ENCODE measurements at regions not wholly inside any gene's neighbourhood (a gene's known extent, or its start where the extent isn't known, plus 50 kb on each side); places are given as distances from the start of the nearest gene placed in this dataset.
"Not testable (repeated sequence)": the region's sequence is repeated elsewhere in the genome, so short reads cannot be mapped to it uniquely, and the experiment has no call there.

GRCh38 chr2:215565897-215566296 is 130.0 kb upstream of the FN1 start:
- DNase-seq (ENCODE audit: low read depth in 4 of 4, low spot score in 3 of 4) = no peak

DNA sequence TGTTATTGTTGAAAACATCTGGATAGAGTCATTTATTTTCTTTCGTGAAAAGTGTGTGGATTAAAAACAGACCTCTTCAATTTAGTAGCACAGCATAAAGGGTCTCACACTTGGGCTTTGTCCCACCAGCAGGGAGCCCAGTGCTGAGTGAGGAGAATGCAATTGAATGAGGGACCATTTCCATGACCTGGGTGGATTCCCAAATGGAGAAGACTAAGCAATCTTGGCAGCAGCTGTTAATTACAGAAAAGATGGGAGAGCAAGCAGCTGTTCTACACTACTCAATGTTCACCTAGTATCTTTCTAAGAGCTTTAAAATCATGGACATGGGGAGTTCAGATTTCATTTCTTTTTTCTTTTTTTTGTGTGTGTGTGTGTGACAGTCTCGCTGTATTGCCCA is 121.8 kb upstream of the FN1 start:
- DNase-seq (ENCODE audit: low read depth in 4 of 4, low spot score in 3 of 4) = no peak

DNA sequence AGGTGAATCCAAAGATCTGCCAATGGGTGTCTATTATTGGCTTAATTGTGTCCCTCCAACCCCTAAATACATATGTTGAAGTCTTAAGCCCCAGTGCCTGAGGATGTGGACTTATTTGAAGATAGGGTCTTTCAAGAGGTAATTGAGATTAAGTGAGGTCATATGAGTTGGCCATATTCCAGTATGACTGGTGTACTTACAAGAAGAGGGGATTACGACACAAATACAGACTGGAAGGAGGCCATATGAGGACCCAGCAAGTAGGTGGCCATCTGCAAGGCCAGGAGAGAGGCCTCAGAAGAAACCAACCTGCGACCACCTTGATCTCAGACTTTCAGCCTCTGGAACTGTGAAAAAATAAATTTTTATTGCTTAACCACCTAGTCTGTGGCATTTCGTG is 121.1 kb upstream of the FN1 start:
- no peak for DNase-seq (ENCODE audit: low read depth in 4 of 4, low spot score in 3 of 4)

DNA sequence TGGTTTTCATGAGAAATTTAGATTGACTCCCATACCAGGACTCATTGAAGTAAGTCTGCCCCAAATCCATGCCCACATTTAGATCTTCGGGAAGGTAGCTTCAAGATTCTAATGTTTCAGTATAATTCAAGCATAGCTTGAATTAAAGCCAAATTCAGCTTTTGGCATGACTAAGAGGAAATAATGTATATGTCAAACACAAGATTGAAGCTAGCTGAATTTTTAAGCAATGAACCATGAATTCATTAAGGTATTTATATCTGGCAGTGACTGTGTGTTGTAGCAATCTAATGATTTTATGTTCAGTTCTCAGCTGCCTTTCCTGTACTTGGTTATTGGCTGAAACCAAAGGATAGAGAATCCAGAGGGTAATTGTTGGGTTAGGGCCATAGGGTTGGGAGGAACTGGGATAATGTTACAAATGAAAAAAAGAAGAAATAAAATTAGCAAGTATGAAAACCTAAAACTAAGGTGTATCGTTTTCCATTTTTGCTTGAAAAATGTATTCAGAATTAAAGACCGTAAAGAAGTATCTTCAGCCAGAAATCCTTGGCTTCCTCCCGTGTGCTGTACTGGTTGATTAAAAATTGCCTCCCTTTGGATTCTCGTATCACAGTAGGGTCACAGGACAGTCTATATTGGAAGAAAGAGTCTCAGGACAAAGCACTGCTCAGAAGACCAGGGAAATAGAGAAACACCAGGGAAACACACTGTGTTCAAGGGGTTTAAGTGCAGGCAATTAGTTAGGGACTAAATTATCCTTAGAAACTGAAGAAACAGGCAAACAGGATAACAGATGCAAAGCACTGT is 119.0 kb upstream of the FN1 start:
- no peak for DNase-seq (ENCODE audit: low read depth in 4 of 4, low spot score in 3 of 4)

GRCh38 chr2:215553946-215554345 is 118.1 kb upstream of the FN1 start:
- no peak for DNase-seq (ENCODE audit: low read depth in 4 of 4, low spot score in 3 of 4)

DNA sequence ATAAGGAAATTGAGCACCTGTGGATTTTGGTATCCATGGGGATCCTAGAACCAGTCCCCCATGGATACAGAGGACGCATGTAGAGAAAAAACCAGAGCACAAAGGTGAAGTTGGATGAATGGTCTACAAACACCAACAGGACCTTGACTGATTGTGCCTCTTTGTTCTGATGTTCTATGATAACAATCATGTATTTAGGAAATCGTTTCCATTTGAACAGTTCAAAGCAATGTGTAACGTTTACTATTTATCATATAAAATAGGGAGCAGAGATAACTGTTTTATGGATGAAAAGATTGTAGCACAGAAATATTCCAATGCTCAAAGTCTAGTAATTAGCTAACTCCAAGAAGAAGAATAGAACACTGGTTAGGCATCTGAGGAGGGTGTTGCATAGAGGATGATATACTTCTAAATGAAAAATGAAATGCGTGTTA is 116.3 kb upstream of the FN1 start:
- DNase-seq (ENCODE audit: low read depth in 4 of 4, low spot score in 3 of 4) = no peak

- no peak for DNase-seq (ENCODE audit: low read depth in 4 of 4, low spot score in 3 of 4)
Observed at GRCh38 chr2:215550331-215550730, 114.5 kb upstream of the FN1 start.

DNA sequence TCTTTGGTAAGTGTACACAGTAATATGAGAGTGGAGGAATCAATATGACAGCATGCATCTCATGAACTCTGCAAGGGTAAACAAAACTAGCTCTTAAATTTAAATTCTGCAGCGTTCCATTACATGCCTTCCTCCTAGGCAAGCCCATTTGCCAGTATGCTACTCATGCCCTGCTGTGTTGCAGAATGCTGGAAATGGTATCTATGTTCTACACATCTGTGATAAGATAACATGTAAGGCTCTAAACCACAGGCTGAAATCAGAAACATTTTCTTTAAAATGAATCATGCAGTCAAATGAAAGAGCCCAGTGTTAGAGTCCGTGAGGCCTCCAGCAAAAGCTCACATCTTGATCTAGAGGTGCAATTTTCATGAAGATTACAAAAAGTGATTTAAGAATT is 112.8 kb upstream of the FN1 start:
- no peak for DNase-seq (ENCODE audit: low read depth in 4 of 4, low spot score in 3 of 4)

DNA sequence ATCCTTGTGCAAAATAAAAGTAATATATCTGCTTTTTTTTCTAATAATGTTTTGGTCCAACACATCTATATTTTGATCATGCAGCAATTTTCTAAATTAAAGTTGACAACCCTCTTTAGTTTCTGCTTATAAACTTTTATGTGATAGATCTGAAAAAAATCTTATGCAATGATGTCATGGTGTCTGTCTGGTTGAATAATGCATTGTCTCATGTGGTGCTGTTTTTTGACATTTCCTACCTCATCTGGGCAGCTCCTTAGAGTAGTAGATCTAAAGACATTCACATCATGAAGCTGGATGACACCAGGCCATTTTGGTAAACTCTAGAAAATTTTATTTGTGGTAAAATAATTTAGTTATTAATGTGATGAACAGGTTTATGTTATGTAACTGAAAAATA is 106.8 kb upstream of the FN1 start:
- DNase-seq (ENCODE audit: low read depth in 4 of 4, low spot score in 3 of 4) = no peak

GRCh38 chr2:215540658-215541057 is 104.8 kb upstream of the FN1 start:
- DNase-seq (ENCODE audit: low read depth in 4 of 4, low spot score in 3 of 4) = no peak

DNA sequence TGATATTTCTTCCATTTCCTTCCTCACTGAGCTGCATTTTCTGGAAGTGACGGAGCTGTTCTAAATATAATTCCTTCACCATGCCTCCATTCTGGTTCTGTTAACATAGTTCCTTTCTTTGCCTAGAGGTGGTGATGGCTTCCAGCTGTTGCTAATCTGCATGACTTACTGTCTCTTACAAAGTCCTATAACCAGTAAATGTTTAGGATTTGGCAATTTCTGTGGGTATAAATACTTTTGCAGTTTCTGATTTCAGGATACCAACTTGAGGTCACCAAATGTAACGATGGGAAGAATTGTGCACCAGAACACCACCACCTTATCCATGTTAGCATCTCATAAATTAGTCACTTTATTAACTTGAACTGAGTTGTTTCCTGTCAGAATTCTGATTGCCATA is 101.7 kb upstream of the FN1 start:
- peak in 2 of 4 donors; percentile 14 to 32 for DNase-seq (ENCODE audit: low read depth in 4 of 4, low spot score in 3 of 4)

- no peak for DNase-seq (ENCODE audit: low read depth in 4 of 4, low spot score in 3 of 4)
Observed at GRCh38 chr2:215536510-215536909, 100.6 kb upstream of the FN1 start.

GRCh38 chr2:215535741-215536140 is 99.9 kb upstream of the FN1 start:
- no peak for DNase-seq (ENCODE audit: low read depth in 4 of 4, low spot score in 3 of 4)

- no peak for DNase-seq (ENCODE audit: low read depth in 4 of 4, low spot score in 3 of 4)
Observed at GRCh38 chr2:215535125-215535668, 99.3 kb upstream of the FN1 start.

DNA sequence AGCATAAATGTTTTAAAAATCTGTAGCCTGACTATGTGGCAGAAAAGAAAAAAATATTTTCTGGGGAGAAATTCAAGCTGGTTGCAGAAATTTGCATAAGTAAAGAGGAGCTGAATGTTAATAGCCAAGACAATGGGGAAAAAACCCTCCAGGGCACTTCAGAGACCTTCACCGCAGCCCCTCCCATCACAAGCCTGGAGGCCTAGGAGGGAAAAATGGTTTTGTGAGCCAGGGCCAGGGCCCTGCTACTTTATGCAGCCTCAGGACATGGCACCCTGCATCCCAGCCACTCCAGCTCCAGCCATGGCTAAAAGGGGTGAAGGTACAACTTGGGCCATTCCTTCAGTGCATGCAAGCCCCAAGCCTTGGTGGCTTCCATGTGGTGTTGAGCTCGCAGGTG is 97.8 kb upstream of the FN1 start:
- DNase-seq (ENCODE audit: low read depth in 4 of 4, low spot score in 3 of 4) = not testable (repeated sequence)

DNA sequence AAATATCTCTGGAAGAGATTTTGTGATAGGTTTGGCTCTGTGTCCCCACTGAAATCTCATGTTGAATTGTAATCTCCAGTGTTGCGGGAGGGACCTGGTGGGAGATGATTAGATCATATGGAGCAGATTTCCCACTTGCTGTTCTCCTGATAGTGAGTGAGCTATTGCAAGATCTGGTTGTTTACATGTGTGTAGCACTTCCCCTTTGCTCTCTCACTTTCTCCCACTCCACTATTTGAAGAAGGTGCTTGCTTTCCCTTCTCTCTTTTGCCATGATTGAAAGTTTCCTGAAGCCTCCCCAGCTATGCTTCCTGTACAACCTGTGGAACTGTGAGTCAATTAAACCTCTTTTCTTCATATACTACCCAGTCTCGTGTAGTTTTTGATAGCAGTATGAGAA is 97.0 kb upstream of the FN1 start:
- no peak for DNase-seq (ENCODE audit: low read depth in 4 of 4, low spot score in 3 of 4)

DNA sequence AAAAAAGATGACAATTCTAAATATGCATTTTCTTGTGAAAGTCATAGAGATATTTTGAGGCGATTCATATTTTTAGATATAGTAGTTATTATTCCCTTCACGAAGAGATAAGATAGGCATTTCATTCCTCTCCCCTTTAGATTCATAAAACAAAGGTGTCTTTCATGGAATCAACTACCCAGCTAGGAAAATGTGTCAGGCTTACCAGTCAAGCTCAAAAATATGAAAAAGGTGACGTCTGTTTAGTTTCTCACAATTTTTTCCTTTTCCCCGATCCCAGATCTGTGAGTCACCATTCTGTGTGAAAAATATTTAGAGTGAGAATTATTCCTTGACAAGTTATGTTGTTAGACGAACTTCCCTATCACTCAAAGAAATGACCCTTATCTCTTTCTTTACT is 95.4 kb upstream of the FN1 start:
- no peak for DNase-seq (ENCODE audit: low read depth in 4 of 4, low spot score in 3 of 4)

- DNase-seq (ENCODE audit: low read depth in 4 of 4, low spot score in 3 of 4) = no peak
Observed at GRCh38 chr2:215530191-215530968, 94.5 kb upstream of the FN1 start.

- DNase-seq (ENCODE audit: low read depth in 4 of 4, low spot score in 3 of 4) = no peak
Observed at GRCh38 chr2:215529271-215529670, 93.4 kb upstream of the FN1 start.

DNA sequence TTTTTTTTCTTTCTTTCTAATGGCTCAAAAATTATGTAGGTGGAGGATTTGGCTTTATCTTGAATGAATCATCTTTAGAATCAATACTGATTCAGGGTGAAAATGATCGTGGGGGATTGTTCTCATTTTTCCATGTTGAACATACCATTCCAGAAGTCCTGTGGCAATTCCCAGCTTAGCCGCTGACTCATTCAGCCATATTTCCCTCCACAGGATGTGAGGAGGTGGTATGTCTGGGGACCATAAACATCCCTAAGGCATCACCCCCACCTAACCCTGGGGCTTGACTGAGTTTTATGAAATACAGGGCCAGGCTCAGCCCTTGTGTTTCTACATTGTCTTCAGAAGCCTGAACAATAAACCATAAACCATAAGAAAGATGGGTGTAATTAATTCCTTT is 92.7 kb upstream of the FN1 start:
- no peak for DNase-seq (ENCODE audit: low read depth in 4 of 4, low spot score in 3 of 4)

DNA sequence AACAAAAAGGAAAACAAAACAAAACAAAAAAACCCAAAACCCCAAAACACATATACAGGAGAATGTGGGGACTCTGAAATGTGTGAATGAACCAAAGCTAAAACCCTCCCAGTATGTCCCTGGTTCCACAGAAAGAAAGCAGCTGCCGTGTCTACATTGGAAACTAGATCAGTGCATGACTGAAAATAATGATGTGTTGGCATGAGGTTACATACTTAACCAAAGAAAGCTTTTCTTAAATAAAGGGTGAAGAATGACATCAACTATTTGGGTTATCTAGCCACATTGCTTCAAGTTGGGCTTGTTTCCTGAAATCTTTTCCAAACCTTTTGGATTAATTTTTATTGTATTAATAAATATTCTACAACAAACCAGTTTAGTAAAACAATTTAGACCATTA is 91.9 kb upstream of the FN1 start:
- no peak for DNase-seq (ENCODE audit: low read depth in 4 of 4, low spot score in 3 of 4)

- no peak for DNase-seq (ENCODE audit: low read depth in 4 of 4, low spot score in 3 of 4)
Observed at GRCh38 chr2:215526341-215526740, 90.5 kb upstream of the FN1 start.

Measured in left renal pelvis (tissue), 4 donors.